PFSK-1 (cell line): ENCODE measurements at regions not wholly inside any gene's neighbourhood (a gene's known extent, or its start where the extent isn't known, plus 50 kb on each side); places are given as distances from the start of the nearest gene placed in this dataset.

Experiments
- FOXP2 ChIP-seq: optimal IDR thresholded peaks from 2 replicates; pipeline ENCODE3; 2011; ENCODE audit warnings: borderline replicate concordance, control low read depth, inconsistent platforms; ENCODE audit not compliant: insufficient read depth; ENCODE audit errors: extremely low read length, extremely low read depth
- POLR2AphosphoS5 ChIP-seq: IDR thresholded peaks from 2 replicates; pipeline ENCODE4 v1.6.1; 2012; ENCODE audit warnings: low read depth, mild to moderate bottlenecking, control low read depth, low read length, moderate library complexity
- REST ChIP-seq, 2 experiments: IDR thresholded peaks; 2 replicates each; pipeline versions ENCODE4 v1.6.1 to v1.8.0; 2011 to 2012; ENCODE audit warnings: low read depth in 2 of 2, low read length in 2 of 2, control low read depth in 1 of 2, inconsistent platforms in 1 of 2, mild to moderate bottlenecking in 1 of 2, moderate library complexity in 1 of 2; ENCODE audit not compliant: insufficient read depth in 1 of 2
- SIN3A ChIP-seq: IDR thresholded peaks from 2 replicates; pipeline ENCODE4 v1.6.1; 2012; ENCODE audit warnings: mild to moderate bottlenecking, low read length, moderate library complexity, borderline replicate concordance; ENCODE audit not compliant: insufficient read depth
- TAF1 ChIP-seq: IDR thresholded peaks from 2 replicates; pipeline ENCODE4 v1.6.1; 2012; ENCODE audit warnings: low read length, control low read depth, borderline replicate concordance; ENCODE audit not compliant: insufficient read depth

- TF ChIP-seq POLR2AphosphoS5 (no peak), SIN3A (no peak), REST (IDR thresholded peaks at IDR 0.05; ENCODE audit: insufficient read depth in 1 of 2, low read depth in 2 of 2, low read length in 2 of 2) (no peak), TAF1 (no peak), FOXP2 (no peak)
Observed at GRCh38 chr1:60832367-60832766, 250.0 kb upstream of the NFIA start.

GRCh38 chr1:60831780-60832179 is 250.6 kb upstream of the NFIA start:
- no peak for TF ChIP-seq TAF1
- TF ChIP-seq FOXP2 = no peak
- no peak for TF ChIP-seq SIN3A
- TF ChIP-seq REST (IDR thresholded peaks at IDR 0.05; ENCODE audit: insufficient read depth in 1 of 2, low read depth in 2 of 2, low read length in 2 of 2) = no peak
- no peak for TF ChIP-seq POLR2AphosphoS5

GRCh38 chr1:60828944-60829343 is 253.4 kb upstream of the NFIA start:
- no peak for TF ChIP-seq FOXP2
- no peak for TF ChIP-seq POLR2AphosphoS5
- TF ChIP-seq SIN3A = no peak
- no peak for TF ChIP-seq TAF1
- TF ChIP-seq REST (IDR thresholded peaks at IDR 0.05; ENCODE audit: insufficient read depth in 1 of 2, low read depth in 2 of 2, low read length in 2 of 2) = no peak

GRCh38 chr1:60826320-60827094 is 255.9 kb upstream of the NFIA start:
- no peak for TF ChIP-seq SIN3A
- TF ChIP-seq FOXP2 = no peak
- no peak for TF ChIP-seq REST (IDR thresholded peaks at IDR 0.05; ENCODE audit: insufficient read depth in 1 of 2, low read depth in 2 of 2, low read length in 2 of 2)
- no peak for TF ChIP-seq POLR2AphosphoS5
- no peak for TF ChIP-seq TAF1

- TF ChIP-seq TAF1 (no peak), SIN3A (no peak), POLR2AphosphoS5 (no peak), FOXP2 (no peak), REST (IDR thresholded peaks at IDR 0.05; ENCODE audit: insufficient read depth in 1 of 2, low read depth in 2 of 2, low read length in 2 of 2) (no peak)
Observed at GRCh38 chr1:60825593-60825992, 256.8 kb upstream of the NFIA start.
